Keratinocyte (primary cell): ENCODE measurements at regions not wholly inside any gene's neighbourhood (a gene's known extent, or its start where the extent isn't known, plus 50 kb on each side); places are given as distances from the start of the nearest gene placed in this dataset.
A peak's percentile ranks its signal among the peaks of the same experiment; 100 is the strongest.

Source experiments
- DNase-seq: peaks from one replicate; pipeline ENCODE4 v3.0.0-alpha.2; 2011; ENCODE audit warnings: low read depth, missing footprints, low spot score
- FAIRE-seq: peaks from 2 replicates; lab custom pipeline; 2011; peaks lifted over from hg19 to GRCh38; lab: Jason Lieb, UNC
- H2AFZ ChIP-seq: 2 replicates; pipeline ENCODE4 v1.6.0; 2012; ENCODE audit warnings: low read length, control low read depth, inconsistent platforms; ENCODE audit not compliant: control insufficient read depth
- H3K27ac ChIP-seq: 2 replicates; pipeline ENCODE4 v1.5.1; 2011; ENCODE audit warnings: low read length; ENCODE audit not compliant: control insufficient read depth, insufficient read depth
- H3K27me3 ChIP-seq: 3 replicates; pipeline ENCODE4 v1.6.0; 2011; ENCODE audit warnings: low read length; ENCODE audit not compliant: control insufficient read depth, insufficient read depth; ENCODE audit errors: extremely low read depth
- H3K36me3 ChIP-seq, 2 experiments: 2 replicates in 1 of 2; 3 replicates in 1 of 2; pipeline ENCODE4 v1.5.1; 2011; ENCODE audit warnings: low read length in 2 of 2, mild to moderate bottlenecking in 1 of 2; ENCODE audit not compliant: control insufficient read depth in 2 of 2, insufficient read depth in 2 of 2; ENCODE audit errors: extremely low read depth in 1 of 2
- H3K4me1 ChIP-seq: 3 replicates; pipeline ENCODE4 v1.5.1; 2011; ENCODE audit warnings: low read length; ENCODE audit not compliant: control insufficient read depth, insufficient read depth; ENCODE audit errors: extremely low read depth
- H3K4me2 ChIP-seq: 3 replicates; pipeline ENCODE4 v1.6.0; 2011; ENCODE audit warnings: low read depth, low read length; ENCODE audit not compliant: control insufficient read depth, insufficient read depth; ENCODE audit errors: extremely low read depth
- H3K4me3 ChIP-seq, 3 experiments: fragments of 200-600 bp in 1 of 3; sonication (generic) in 1 of 3; 2 replicates in 2 of 3; 3 replicates in 1 of 3; pipeline ENCODE4 v1.5.1; 2011 to 2016; ENCODE audit warnings: low read length in 3 of 3, mild to moderate bottlenecking in 3 of 3, control low read depth in 2 of 3, inconsistent platforms in 1 of 3, low read depth in 1 of 3, mixed read lengths in 1 of 3, mixed run types in 1 of 3, moderate library complexity in 1 of 3; ENCODE audit not compliant: control insufficient read depth in 2 of 3, insufficient read depth in 2 of 3; ENCODE audit errors: extremely low read depth in 1 of 3
- H3K79me2 ChIP-seq: 2 replicates; pipeline ENCODE4 v1.6.0; 2012; ENCODE audit warnings: low read length; ENCODE audit not compliant: control insufficient read depth, insufficient read depth
- H3K9ac ChIP-seq: 3 replicates; pipeline ENCODE4 v1.6.0; 2011; ENCODE audit warnings: low read length; ENCODE audit not compliant: control insufficient read depth, insufficient read depth; ENCODE audit errors: extremely low read depth
- H3K9me1 ChIP-seq: 3 replicates; pipeline ENCODE4 v1.6.0; 2011; ENCODE audit warnings: low read length; ENCODE audit not compliant: control insufficient read depth, insufficient read depth; ENCODE audit errors: extremely low read depth
- H3K9me3 ChIP-seq: 2 replicates; pipeline ENCODE4 v1.5.1; 2012; ENCODE audit warnings: low read depth, low read length; ENCODE audit not compliant: control insufficient read depth
- H4K20me1 ChIP-seq: 3 replicates; pipeline ENCODE4 v1.6.0; 2011; ENCODE audit warnings: low read length; ENCODE audit not compliant: control insufficient read depth, insufficient read depth; ENCODE audit errors: extremely low read depth
- CTCF ChIP-seq, 3 experiments: IDR thresholded peaks in 1 of 3; conservative IDR thresholded peaks in 1 of 3; optimal IDR thresholded peaks in 1 of 3; 2 replicates in 2 of 3; 3 replicates in 1 of 3; pipeline versions ENCODE3 to v1.5.1; 2011; ENCODE audit warnings: low read length in 3 of 3, mild to moderate bottlenecking in 3 of 3, moderate library complexity in 2 of 3, control low read depth in 1 of 3, inconsistent platforms in 1 of 3; ENCODE audit not compliant: insufficient read depth in 2 of 3; ENCODE audit errors: extremely low read depth in 1 of 3
- EZH2 ChIP-seq: IDR thresholded peaks from one replicate; pipeline ENCODE4 v1.6.1; 2012; ENCODE audit warnings: inconsistent platforms, mild to moderate bottlenecking, low read length, moderate library complexity
- dilution Hi-C: fragments of 300-500 bp; cut with MboI; formaldehyde crosslinking; loops from one replicate; pipeline ENCODE4 v1.7.0; 2020; ENCODE audit warnings: low sequenced_read_pairs; ENCODE audit not compliant: extremely low pct_ligation_motif_present

- no peaks in the 10 kb centered on the region for H3K9me3 ChIP-seq
- no peaks in the 10 kb centered on the region for H3K9me1 ChIP-seq
- H3K4me3 ChIP-seq = no peak overlapping the region
- H3K79me2 ChIP-seq = no peaks in the 10 kb centered on the region
- dilution Hi-C loops = no loop called here
- no peak overlapping the region for H3K4me2 ChIP-seq
- no peak overlapping the region for H2AFZ ChIP-seq
- DNase-seq (no peak), FAIRE-seq (no peak)
- peaks cover 35% of the 10 kb centered on the region for H3K4me1 ChIP-seq
- H3K9ac ChIP-seq = no peak overlapping the region
- H3K27ac ChIP-seq = no peak overlapping the region
- H3K36me3 ChIP-seq = no peaks in the 10 kb centered on the region
- no peaks in the 10 kb centered on the region for H4K20me1 ChIP-seq
- no peaks in the 10 kb centered on the region for H3K27me3 ChIP-seq
- no peak for TF ChIP-seq CTCF (optimal IDR thresholded peaks at IDR 0.05 in 1 of 3, IDR thresholded peaks at IDR 0.05 in 1 of 3, conservative IDR thresholded peaks at IDR 0.05 in 1 of 3; ENCODE audit: extremely low read depth in 1 of 3, insufficient read depth in 2 of 3, low read length in 3 of 3)
- TF ChIP-seq EZH2 = no peak
Observed at GRCh38 chr2:72043985-72044384, 103.7 kb downstream of the CYP26B1 start.

GRCh38 chr2:72041638-72042111 is 106.0 kb downstream of the CYP26B1 start:
- no peak for FAIRE-seq
- no peaks in the 10 kb centered on the region for H3K36me3 ChIP-seq

More at GRCh38 chr2:72041638-72042111, 106.0 kb downstream of the CYP26B1 start:
- DNase-seq = peak; percentile 61
- no peaks in the 10 kb centered on the region for H4K20me1 ChIP-seq
- no peaks in the 10 kb centered on the region for H3K9me3 ChIP-seq
- H2AFZ ChIP-seq = peak overlapping the region; percentile 44
- H3K9me1 ChIP-seq = no peaks in the 10 kb centered on the region
- H3K4me3 ChIP-seq = peak overlapping the region in 2 of 3 experiments; percentile 18 to 37
- H3K27ac ChIP-seq = peak overlapping the region; percentile 81
- peak overlapping the region; percentile 49 for H3K9ac ChIP-seq
- dilution Hi-C loops = no loop called here
- H3K4me2 ChIP-seq = peak overlapping the region; percentile 63
- no peaks in the 10 kb centered on the region for H3K27me3 ChIP-seq
- H3K4me1 ChIP-seq = peaks cover 49% of the 10 kb centered on the region
- H3K79me2 ChIP-seq = no peaks in the 10 kb centered on the region
- TF ChIP-seq CTCF (optimal IDR thresholded peaks at IDR 0.05 in 1 of 3, IDR thresholded peaks at IDR 0.05 in 1 of 3, conservative IDR thresholded peaks at IDR 0.05 in 1 of 3; ENCODE audit: extremely low read depth in 1 of 3, insufficient read depth in 2 of 3, low read length in 3 of 3) (no peak), EZH2 (no peak)
